ENCODE measurements at regions not wholly inside any gene's neighbourhood (a gene's known extent, or its start where the extent isn't known, plus 50 kb on each side); places are given as distances from the start of the nearest gene placed in this dataset.
"Not testable (repeated sequence)": the region's sequence is repeated elsewhere in the genome, so short reads cannot be mapped to it uniquely, and the experiment has no call there.

DNA sequence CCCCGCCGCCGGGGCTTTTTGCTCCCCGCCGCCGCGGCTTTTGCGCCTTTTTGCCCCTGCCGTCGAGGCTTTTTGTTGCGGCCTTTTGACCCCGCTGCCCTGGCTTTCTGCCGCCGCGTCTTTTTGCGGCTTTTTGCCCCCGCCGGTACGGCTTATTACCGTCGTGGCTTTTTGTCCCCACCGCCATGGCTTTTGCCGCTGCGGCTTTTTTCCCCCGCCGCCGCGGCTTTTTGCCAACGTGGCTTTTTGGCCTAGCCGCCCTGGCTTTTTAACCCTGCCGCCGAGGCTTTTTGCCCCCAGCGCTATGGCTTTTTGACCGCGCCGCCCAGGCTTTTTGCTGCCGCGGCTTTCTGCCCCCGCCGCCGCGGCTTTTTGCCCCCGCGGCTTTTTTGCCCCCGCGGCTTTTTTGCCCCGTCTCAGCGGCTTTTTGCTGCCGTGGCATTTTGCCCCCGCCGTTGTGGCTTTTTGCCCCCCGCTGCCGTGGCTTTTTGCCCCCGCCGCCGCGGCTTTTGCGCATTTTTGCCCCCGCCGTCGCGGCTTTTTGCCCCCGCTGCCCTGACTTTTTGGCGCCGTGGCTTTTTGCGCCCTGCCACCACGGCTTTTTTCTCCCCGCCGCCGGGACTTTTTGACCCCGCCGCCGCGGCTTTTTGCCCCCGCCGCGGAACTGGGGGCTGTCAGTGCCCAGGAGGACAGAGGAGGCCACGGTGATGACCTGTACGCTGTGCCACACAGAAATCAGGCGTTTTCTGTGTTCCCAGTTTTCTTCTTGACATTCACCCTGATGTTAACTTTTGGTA lies 4828.5 kb upstream of the OR11H1 start:
- H3K4me1 ChIP-seq (replicated peaks; ENCODE audit: insufficient read depth); H3F3A ChIP-seq (ENCODE audit: insufficient read depth, low read depth); H3K79me2 ChIP-seq (ENCODE audit: low read depth); POLR2A ChIA-PET (ENCODE audit: unreplicated experiment); DNase-seq; H3K27ac ChIP-seq; H3K27me3 ChIP-seq (ENCODE audit: insufficient read depth, low read depth); H4K20me1 ChIP-seq (ENCODE audit: insufficient read depth); H3K9me2 ChIP-seq (ENCODE audit: insufficient read depth); H2AFZ ChIP-seq; intact Hi-C loops (cut with micrococcal nuclease; ENCODE audit: unreplicated experiment); H3K9me3 ChIP-seq (ENCODE audit: insufficient read depth, low read depth); BruUV-seq (replicated peaks); H3K36me3 ChIP-seq (ENCODE audit: low read depth); H3K4me2 ChIP-seq; CTCF ChIA-PET; H3K4me3 ChIP-seq: not testable (repeated sequence)

DNA sequence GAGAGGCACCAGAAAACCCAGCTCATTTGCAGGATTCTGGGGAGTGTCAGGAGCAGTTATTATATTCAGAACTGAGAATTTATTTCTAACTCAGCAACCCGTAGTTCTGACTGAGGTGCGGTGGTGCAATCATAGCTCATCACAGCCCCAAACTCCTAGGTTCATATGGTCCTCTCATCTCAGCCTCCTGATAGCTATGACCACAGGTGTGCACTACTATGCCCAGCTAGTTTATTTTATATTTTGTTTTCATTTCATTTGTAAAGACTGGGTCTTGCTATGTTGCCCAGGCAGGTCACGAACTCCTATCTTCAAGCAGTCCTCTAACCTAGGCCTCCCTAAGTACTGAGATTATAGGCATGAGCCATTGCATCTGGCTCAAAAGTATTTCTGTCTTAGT lies 4819.8 kb upstream of the OR11H1 start:
- H3K4me1 ChIP-seq (replicated peaks; ENCODE audit: insufficient read depth); H3K27me3 ChIP-seq (ENCODE audit: insufficient read depth, low read depth); POLR2A ChIA-PET (ENCODE audit: unreplicated experiment); H3K79me2 ChIP-seq (ENCODE audit: low read depth); CTCF ChIA-PET; H4K20me1 ChIP-seq (ENCODE audit: insufficient read depth); H3F3A ChIP-seq (ENCODE audit: insufficient read depth, low read depth); H3K4me2 ChIP-seq; H3K36me3 ChIP-seq (ENCODE audit: low read depth); H2AFZ ChIP-seq; H3K9me2 ChIP-seq (ENCODE audit: insufficient read depth); DNase-seq; H3K9me3 ChIP-seq (ENCODE audit: insufficient read depth, low read depth); intact Hi-C loops (cut with micrococcal nuclease; ENCODE audit: unreplicated experiment); H3K27ac ChIP-seq; H3K4me3 ChIP-seq; BruUV-seq (replicated peaks): not testable (repeated sequence)

- BruUV-seq (replicated peaks); H3K27ac ChIP-seq; POLR2A ChIA-PET (ENCODE audit: unreplicated experiment); H3K9me2 ChIP-seq (ENCODE audit: insufficient read depth); H4K20me1 ChIP-seq (ENCODE audit: insufficient read depth); H3K4me1 ChIP-seq (replicated peaks; ENCODE audit: insufficient read depth); H3K4me2 ChIP-seq; H3K4me3 ChIP-seq; H3F3A ChIP-seq (ENCODE audit: insufficient read depth, low read depth); H3K36me3 ChIP-seq (ENCODE audit: low read depth); CTCF ChIA-PET; DNase-seq; H3K79me2 ChIP-seq (ENCODE audit: low read depth); H3K9me3 ChIP-seq (ENCODE audit: insufficient read depth, low read depth); H2AFZ ChIP-seq; intact Hi-C loops (cut with micrococcal nuclease; ENCODE audit: unreplicated experiment); H3K27me3 ChIP-seq (ENCODE audit: insufficient read depth, low read depth): not testable (repeated sequence)
These were observed 4817.1 kb upstream of the OR11H1 start for GRCh38 chr22:10710923-10711322.

GRCh38 chr22:10722804-10723203 lies 4805.2 kb upstream of the OR11H1 start:
- not testable (repeated sequence) for BruUV-seq (replicated peaks)

GRCh38 chr22:10723966-10724365 lies 4804.0 kb upstream of the OR11H1 start:
- H2AFZ ChIP-seq; POLR2A ChIA-PET (ENCODE audit: unreplicated experiment); H4K20me1 ChIP-seq (ENCODE audit: insufficient read depth); H3K4me1 ChIP-seq (replicated peaks; ENCODE audit: insufficient read depth); H3F3A ChIP-seq (ENCODE audit: insufficient read depth, low read depth); H3K36me3 ChIP-seq (ENCODE audit: low read depth); H3K4me2 ChIP-seq; H3K27me3 ChIP-seq (ENCODE audit: insufficient read depth, low read depth); H3K79me2 ChIP-seq (ENCODE audit: low read depth); H3K27ac ChIP-seq; BruUV-seq (replicated peaks); intact Hi-C loops (cut with micrococcal nuclease; ENCODE audit: unreplicated experiment); H3K9me2 ChIP-seq (ENCODE audit: insufficient read depth); H3K4me3 ChIP-seq; DNase-seq; CTCF ChIA-PET: not testable (repeated sequence)
- peaks cover 23% of the 10 kb centered on the region for H3K9me3 ChIP-seq (ENCODE audit: insufficient read depth, low read depth)

More at GRCh38 chr22:10722804-10723203, 4805.2 kb upstream of the OR11H1 start:
- H3K9me3 ChIP-seq (ENCODE audit: insufficient read depth, low read depth): peaks cover 20% of the 10 kb centered on the region
- H3K36me3 ChIP-seq (ENCODE audit: low read depth); CTCF ChIA-PET; H4K20me1 ChIP-seq (ENCODE audit: insufficient read depth); POLR2A ChIA-PET (ENCODE audit: unreplicated experiment); H3K4me3 ChIP-seq; H3F3A ChIP-seq (ENCODE audit: insufficient read depth, low read depth); H3K27me3 ChIP-seq (ENCODE audit: insufficient read depth, low read depth); DNase-seq; H3K9me2 ChIP-seq (ENCODE audit: insufficient read depth); intact Hi-C loops (cut with micrococcal nuclease; ENCODE audit: unreplicated experiment); H3K4me1 ChIP-seq (replicated peaks; ENCODE audit: insufficient read depth); H3K79me2 ChIP-seq (ENCODE audit: low read depth); H2AFZ ChIP-seq; H3K27ac ChIP-seq; H3K4me2 ChIP-seq: not testable (repeated sequence)
